GM23338 (cell line): ENCODE measurements at regions not wholly inside any gene's neighbourhood (a gene's known extent, or its start where the extent isn't known, plus 50 kb on each side); places are given as distances from the start of the nearest gene placed in this dataset.

Source experiments
- ATAC-seq: fragments of 200-7000 bp; cut with Tn5 transposase; 3 replicates; pipeline ENCODE4 v1.9.1; 2020
- DNase-seq: peaks from one replicate; pipeline ENCODE4 v3.0.0-alpha.2; 2015; ENCODE audit warnings: low spot score
- H2AFZ ChIP-seq: fragments of 200-600 bp; sonication (generic); 2 replicates; pipeline ENCODE4 v1.8.0; 2016; ENCODE audit warnings: antibody characterized with exemption, mild to moderate bottlenecking, moderate library complexity
- H3F3A ChIP-seq: fragments of 200-600 bp; sonication (generic); replicated peaks from 2 replicates; pipeline ENCODE4 v1.8.0; 2017; ENCODE audit warnings: antibody characterized with exemption, mixed run types, low read depth
- H3K27ac ChIP-seq: fragments of 200-600 bp; sonication (generic); 2 replicates; pipeline ENCODE4 v1.6.1; 2016; ENCODE audit warnings: low read depth
- H3K27me3 ChIP-seq: fragments of 200-600 bp; sonication (generic); 2 replicates; pipeline ENCODE4 v1.8.0; 2016; ENCODE audit warnings: mild to moderate bottlenecking, mixed run types, moderate library complexity; ENCODE audit not compliant: insufficient read depth
- H3K36me3 ChIP-seq: fragments of 200-600 bp; sonication (generic); 2 replicates; pipeline ENCODE4 v1.8.0; 2016; ENCODE audit warnings: mild to moderate bottlenecking; ENCODE audit not compliant: insufficient read depth
- H3K4me1 ChIP-seq: fragments of 200-600 bp; sonication (generic); 2 replicates; pipeline ENCODE4 v1.8.0; 2016; ENCODE audit warnings: mild to moderate bottlenecking, moderate library complexity; ENCODE audit not compliant: insufficient read depth
- H3K4me2 ChIP-seq: fragments of 200-600 bp; sonication (generic); 2 replicates; pipeline ENCODE4 v1.7.1; 2017; ENCODE audit warnings: mixed run types
- H3K4me3 ChIP-seq: fragments of 200-600 bp; sonication (generic); 2 replicates; pipeline ENCODE4 v1.6.1; 2016; ENCODE audit warnings: mixed run types
- H3K79me2 ChIP-seq: fragments of 200-600 bp; sonication (generic); replicated peaks from 2 replicates; pipeline ENCODE4 v1.8.0; 2017; ENCODE audit warnings: mild to moderate bottlenecking; ENCODE audit not compliant: insufficient read depth
- H3K9me2 ChIP-seq: fragments of 200-600 bp; sonication (generic); 2 replicates; pipeline ENCODE4 v1.8.0; 2017; ENCODE audit not compliant: insufficient read depth
- H4K20me1 ChIP-seq: fragments of 200-600 bp; sonication (generic); replicated peaks from 2 replicates; pipeline ENCODE4 v1.8.0; 2017; ENCODE audit warnings: mild to moderate bottlenecking; ENCODE audit not compliant: insufficient read depth
- H3K27ac Mint-ChIP-seq: 2 replicates; pipeline ENCODE4 v1.8.0; 2020; ENCODE audit warnings: inconsistent platforms, mild to moderate bottlenecking, moderate library complexity, mixed read lengths
- H3K27me3 Mint-ChIP-seq: 3 replicates; pipeline ENCODE4 v1.8.0; 2022; ENCODE audit warnings: low read depth, mild to moderate bottlenecking, moderate library complexity, mixed read lengths, inconsistent platforms; ENCODE audit not compliant: insufficient read depth, poor library complexity
- H3K36me3 Mint-ChIP-seq: 3 replicates; pipeline ENCODE4 v1.8.0; 2021; ENCODE audit warnings: low read depth, mild to moderate bottlenecking, inconsistent platforms, moderate library complexity, mixed read lengths
- H3K4me1 Mint-ChIP-seq: 3 replicates; pipeline ENCODE4 v1.8.0; 2020; ENCODE audit warnings: mild to moderate bottlenecking, inconsistent platforms, mixed read lengths
- H3K4me3 Mint-ChIP-seq: 3 replicates; pipeline ENCODE4 v1.8.0; 2021; ENCODE audit warnings: moderate library complexity, mild to moderate bottlenecking, inconsistent platforms, mixed read lengths
- H3K9me3 Mint-ChIP-seq: 3 replicates; pipeline ENCODE4 v1.8.0; 2020; ENCODE audit warnings: moderate library complexity, mild to moderate bottlenecking, inconsistent platforms, mixed read lengths
- CREB1 ChIP-seq: fragments of 250-450 bp; sonication (Bioruptor Pico); IDR thresholded peaks from 2 replicates; pipeline ENCODE4 v1.5.0; 2020; ENCODE audit warnings: low read depth, mild to moderate bottlenecking, moderate library complexity
- CTCF ChIP-seq, 2 experiments: fragments of 200-600 bp in 1 of 2; sonication (generic) in 1 of 2; conservative IDR thresholded peaks; 2 replicates each; pipeline versions ENCODE4 v1.5.1 to v1.6.1; 2016 to 2017; ENCODE audit warnings: antibody characterized with exemption in 2 of 2, low read depth in 2 of 2, mild to moderate bottlenecking in 2 of 2, moderate library complexity in 1 of 2
- ETS1 ChIP-seq: IDR thresholded peaks from 2 replicates; pipeline ENCODE4 v1.6.1; 2016; ENCODE audit warnings: antibody characterized with exemption
- EZH2 ChIP-seq: fragments of 200-600 bp; sonication (generic); IDR thresholded peaks from one replicate; pipeline ENCODE4 v1.8.0; 2017; ENCODE audit warnings: antibody characterized with exemption, mild to moderate bottlenecking, low read depth; ENCODE audit not compliant: unreplicated experiment
- EZH2phosphoT487 ChIP-seq: fragments of 200-600 bp; sonication (generic); IDR thresholded peaks from one replicate; pipeline ENCODE4 v1.8.1; 2018; ENCODE audit warnings: antibody characterized with exemption; ENCODE audit not compliant: unreplicated experiment
- JUNB ChIP-seq: IDR thresholded peaks from one replicate; pipeline ENCODE4 v1.6.1; 2016; ENCODE audit warnings: antibody characterized with exemption; ENCODE audit not compliant: unreplicated experiment
- NANOG ChIP-seq: IDR thresholded peaks from 2 replicates; pipeline ENCODE4 v1.6.1; 2016; ENCODE audit warnings: antibody characterized with exemption, borderline replicate concordance
- POLR2AphosphoS5 ChIP-seq: IDR thresholded peaks from 2 replicates; pipeline ENCODE4 v1.6.1; 2016; ENCODE audit warnings: antibody characterized with exemption, low read depth
- REST ChIP-seq: IDR thresholded peaks from one replicate; pipeline ENCODE4 v1.6.1; 2018; ENCODE audit warnings: antibody characterized with exemption; ENCODE audit not compliant: unreplicated experiment
- STAT1 ChIP-seq: IDR thresholded peaks from one replicate; pipeline ENCODE4 v1.6.1; 2016; ENCODE audit warnings: antibody characterized with exemption; ENCODE audit not compliant: unreplicated experiment
- ZNF114 ChIP-seq: fragments of 250-450 bp; sonication (Bioruptor Pico); IDR thresholded peaks from 2 replicates; pipeline ENCODE4 v1.5.0; 2020; ENCODE audit warnings: mild to moderate bottlenecking, moderate library complexity
- ZNF331 ChIP-seq: fragments of 250-450 bp; sonication (Bioruptor Pico); IDR thresholded peaks from 2 replicates; pipeline ENCODE4 v1.5.0; 2020; ENCODE audit warnings: low read depth, mild to moderate bottlenecking, moderate library complexity
- ZNF462 ChIP-seq: fragments of 250-450 bp; sonication (Bioruptor Pico); IDR thresholded peaks from 2 replicates; pipeline ENCODE4 v1.5.0; 2020; ENCODE audit warnings: mild to moderate bottlenecking, moderate library complexity

- ATAC-seq, result no peak
- no peaks in the 10 kb centered on the region for H3K79me2 ChIP-seq
- no peak for TF ChIP-seq ZNF331 (CRISPR knock-in tag)
- TF ChIP-seq CREB1 (CRISPR knock-in tag), result no peak
- no peak for TF ChIP-seq CTCF (conservative IDR thresholded peaks at IDR 0.05; ENCODE audit: low read depth in 2 of 2)
- TF ChIP-seq NANOG, result no peak
- TF ChIP-seq ZNF114 (CRISPR knock-in tag), result no peak
- no peak for TF ChIP-seq ZNF462 (CRISPR knock-in tag)
- no peak for TF ChIP-seq JUNB
- no peak for TF ChIP-seq POLR2AphosphoS5
- no peak for TF ChIP-seq EZH2
- TF ChIP-seq STAT1, result no peak
- TF ChIP-seq ETS1, result no peak
- TF ChIP-seq EZH2phosphoT487, result no peak
- no peak for TF ChIP-seq REST
- no peak overlapping the region for H3K27ac Mint-ChIP-seq
- H3K36me3 ChIP-seq, result no peaks in the 10 kb centered on the region
- H3K9me2 ChIP-seq, result peaks cover 10% of the 10 kb centered on the region; the same call in 1 of the 2 replicates
- H3K36me3 Mint-ChIP-seq, result no peaks in the 10 kb centered on the region
- H3K27ac ChIP-seq, result no peak overlapping the region
- H3K27me3 Mint-ChIP-seq, result peaks cover 6% of the 10 kb centered on the region
- no peaks in the 10 kb centered on the region for H3K27me3 ChIP-seq
- peak overlapping the region; percentile 78; the same call in 1 of the 2 replicates for H2AFZ ChIP-seq
- no peak for DNase-seq
- no peaks in the 10 kb centered on the region for H4K20me1 ChIP-seq
- no peaks in the 10 kb centered on the region for H3K9me3 Mint-ChIP-seq
- no peak overlapping the region for H3K4me3 Mint-ChIP-seq
- H3K4me2 ChIP-seq, result no peak overlapping the region
- H3K4me3 ChIP-seq, result no peak overlapping the region
- H3F3A ChIP-seq, result no peaks in the 10 kb centered on the region
- H3K4me1 Mint-ChIP-seq, result peaks cover 3% of the 10 kb centered on the region; the same call in 1 of the 3 replicates
- H3K4me1 ChIP-seq, result no peaks in the 10 kb centered on the region
Measured at GRCh38 chr3:107990433-107990832, 100.4 kb downstream of the CD47 start.
